Ishikawa (cell line): ENCODE measurements at regions not wholly inside any gene's neighbourhood (a gene's known extent, or its start where the extent isn't known, plus 50 kb on each side); places are given as distances from the start of the nearest gene placed in this dataset.

Source experiments
- CEBPB ChIP-seq: IDR thresholded peaks from 2 replicates; pipeline ENCODE4 v1.6.1; 2012
- CREB1 ChIP-seq: IDR thresholded peaks from 2 replicates; pipeline ENCODE4 v1.6.1; 2012; ENCODE audit warnings: low read depth
- EGR1 ChIP-seq: IDR thresholded peaks from 2 replicates; pipeline ENCODE4 v1.6.1; 2012
- EP300 ChIP-seq: IDR thresholded peaks from 2 replicates; pipeline ENCODE4 v1.6.1; 2012; ENCODE audit warnings: borderline replicate concordance
- FOXM1 ChIP-seq: IDR thresholded peaks from 2 replicates; pipeline ENCODE4 v1.6.1; 2012; ENCODE audit warnings: low read depth, borderline replicate concordance
- MAX ChIP-seq: IDR thresholded peaks from 2 replicates; pipeline ENCODE4 v1.6.1; 2012
- NFIC ChIP-seq: IDR thresholded peaks from 2 replicates; pipeline ENCODE4 v1.6.1; 2012
- RAD21 ChIP-seq: IDR thresholded peaks from 2 replicates; pipeline ENCODE4 v1.6.1; 2012; ENCODE audit warnings: low read depth
- TAF1 ChIP-seq: IDR thresholded peaks from 2 replicates; pipeline ENCODE4 v1.6.1; 2012; ENCODE audit warnings: low read depth, mild to moderate bottlenecking
- TCF12 ChIP-seq: IDR thresholded peaks from 2 replicates; pipeline ENCODE4 v1.6.1; 2012; ENCODE audit warnings: low read depth
- TEAD4 ChIP-seq: IDR thresholded peaks from 2 replicates; pipeline ENCODE4 v1.6.1; 2012
- YY1 ChIP-seq: IDR thresholded peaks from 2 replicates; pipeline ENCODE4 v1.6.1; 2012; ENCODE audit warnings: low read depth
- ZBTB7A ChIP-seq: IDR thresholded peaks from 2 replicates; pipeline ENCODE4 v1.6.1; 2012; ENCODE audit warnings: low read depth
- TF ChIP-seq, protein P1 (sequence below): IDR thresholded peaks from 2 replicates; pipeline ENCODE4 v1.6.1; 2012
- TF ChIP-seq, protein P2 (sequence below): IDR thresholded peaks from 2 replicates; pipeline ENCODE4 v1.6.1; 2012; ENCODE audit warnings: low read depth, mild to moderate bottlenecking

DNA sequence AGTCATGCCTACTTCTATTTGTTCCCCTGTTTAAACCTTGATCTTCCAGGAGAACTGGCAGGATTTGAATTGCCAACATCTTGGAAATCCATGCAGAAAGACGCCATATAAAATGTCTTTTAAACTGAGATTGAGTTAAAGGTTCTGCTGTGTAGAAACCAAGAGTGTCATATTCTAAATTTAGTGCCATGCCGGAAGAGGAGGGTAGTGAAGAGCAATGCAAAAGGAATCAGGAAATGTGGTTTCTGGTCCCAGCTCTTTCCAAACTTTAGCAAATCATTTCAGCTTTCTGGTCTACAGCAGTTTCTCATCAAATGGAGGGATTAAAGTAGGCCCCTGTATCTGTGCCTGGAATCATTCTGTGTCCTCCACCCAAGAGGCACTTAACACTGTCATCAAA lies 85.7 kb downstream of the BTG1 start:
- TF ChIP-seq RAD21 = no peak
- TF ChIP-seq YY1 = no peak
- no peak for TF ChIP-seq CEBPB
- TF ChIP-seq MAX = no peak
- TF ChIP-seq ZBTB7A = no peak
- no peak for TF ChIP-seq EP300
- no peak for TF ChIP-seq FOXM1
- no peak for TF ChIP-seq TEAD4
- TF ChIP-seq, protein P1, sequence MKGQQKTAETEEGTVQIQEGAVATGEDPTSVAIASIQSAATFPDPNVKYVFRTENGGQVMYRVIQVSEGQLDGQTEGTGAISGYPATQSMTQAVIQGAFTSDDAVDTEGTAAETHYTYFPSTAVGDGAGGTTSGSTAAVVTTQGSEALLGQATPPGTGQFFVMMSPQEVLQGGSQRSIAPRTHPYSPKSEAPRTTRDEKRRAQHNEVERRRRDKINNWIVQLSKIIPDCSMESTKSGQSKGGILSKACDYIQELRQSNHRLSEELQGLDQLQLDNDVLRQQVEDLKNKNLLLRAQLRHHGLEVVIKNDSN = no peak
- TF ChIP-seq TCF12 = no peak
- no peak for TF ChIP-seq NFIC
- no peak for TF ChIP-seq TAF1
- no peak for TF ChIP-seq EGR1
- TF ChIP-seq, protein P2, sequence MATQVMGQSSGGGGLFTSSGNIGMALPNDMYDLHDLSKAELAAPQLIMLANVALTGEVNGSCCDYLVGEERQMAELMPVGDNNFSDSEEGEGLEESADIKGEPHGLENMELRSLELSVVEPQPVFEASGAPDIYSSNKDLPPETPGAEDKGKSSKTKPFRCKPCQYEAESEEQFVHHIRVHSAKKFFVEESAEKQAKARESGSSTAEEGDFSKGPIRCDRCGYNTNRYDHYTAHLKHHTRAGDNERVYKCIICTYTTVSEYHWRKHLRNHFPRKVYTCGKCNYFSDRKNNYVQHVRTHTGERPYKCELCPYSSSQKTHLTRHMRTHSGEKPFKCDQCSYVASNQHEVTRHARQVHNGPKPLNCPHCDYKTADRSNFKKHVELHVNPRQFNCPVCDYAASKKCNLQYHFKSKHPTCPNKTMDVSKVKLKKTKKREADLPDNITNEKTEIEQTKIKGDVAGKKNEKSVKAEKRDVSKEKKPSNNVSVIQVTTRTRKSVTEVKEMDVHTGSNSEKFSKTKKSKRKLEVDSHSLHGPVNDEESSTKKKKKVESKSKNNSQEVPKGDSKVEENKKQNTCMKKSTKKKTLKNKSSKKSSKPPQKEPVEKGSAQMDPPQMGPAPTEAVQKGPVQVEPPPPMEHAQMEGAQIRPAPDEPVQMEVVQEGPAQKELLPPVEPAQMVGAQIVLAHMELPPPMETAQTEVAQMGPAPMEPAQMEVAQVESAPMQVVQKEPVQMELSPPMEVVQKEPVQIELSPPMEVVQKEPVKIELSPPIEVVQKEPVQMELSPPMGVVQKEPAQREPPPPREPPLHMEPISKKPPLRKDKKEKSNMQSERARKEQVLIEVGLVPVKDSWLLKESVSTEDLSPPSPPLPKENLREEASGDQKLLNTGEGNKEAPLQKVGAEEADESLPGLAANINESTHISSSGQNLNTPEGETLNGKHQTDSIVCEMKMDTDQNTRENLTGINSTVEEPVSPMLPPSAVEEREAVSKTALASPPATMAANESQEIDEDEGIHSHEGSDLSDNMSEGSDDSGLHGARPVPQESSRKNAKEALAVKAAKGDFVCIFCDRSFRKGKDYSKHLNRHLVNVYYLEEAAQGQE = no peak
- no peak for TF ChIP-seq CREB1

- TF ChIP-seq TEAD4 (no peak), TAF1 (no peak), CREB1 (no peak), NFIC (no peak), YY1 (no peak), CEBPB (no peak), TCF12 (no peak), ZBTB7A (no peak), EGR1 (no peak), EP300 (no peak), MAX (no peak), FOXM1 (no peak), RAD21 (no peak)
- TF ChIP-seq, protein P1 = no peak
- TF ChIP-seq, protein P2 = no peak
Measured at GRCh38 chr12:92058664-92059063, 87.0 kb downstream of the BTG1 start.

DNA sequence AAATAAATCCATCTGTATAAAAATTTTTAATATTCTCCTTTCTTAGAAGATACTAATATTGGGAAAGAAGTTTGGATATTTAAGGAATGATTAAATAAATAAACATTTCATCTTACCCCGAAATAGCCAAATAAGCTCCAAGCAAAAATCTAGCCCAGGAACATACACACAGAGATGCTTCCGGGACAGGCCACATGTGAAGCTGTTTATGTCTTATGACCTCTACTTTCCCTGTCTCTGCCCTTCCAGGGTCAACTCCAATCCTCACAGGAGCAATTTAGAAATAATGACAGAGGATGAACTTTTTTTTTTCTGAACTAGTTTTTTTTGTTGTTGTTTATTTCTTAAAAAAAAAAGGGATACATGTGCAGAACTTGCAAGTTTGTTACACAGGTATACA lies 89.4 kb downstream of the BTG1 start:
- TF ChIP-seq TEAD4 = no peak
- no peak for TF ChIP-seq EGR1
- no peak for TF ChIP-seq NFIC
- TF ChIP-seq TCF12 = no peak
- no peak for TF ChIP-seq YY1
- TF ChIP-seq, protein P1 = no peak
- no peak for TF ChIP-seq RAD21
- TF ChIP-seq FOXM1 = no peak
- TF ChIP-seq MAX = no peak
- TF ChIP-seq ZBTB7A = no peak
- TF ChIP-seq CREB1 = no peak
- no peak for TF ChIP-seq EP300
- TF ChIP-seq, protein P2 = no peak
- no peak for TF ChIP-seq CEBPB
- no peak for TF ChIP-seq TAF1

DNA sequence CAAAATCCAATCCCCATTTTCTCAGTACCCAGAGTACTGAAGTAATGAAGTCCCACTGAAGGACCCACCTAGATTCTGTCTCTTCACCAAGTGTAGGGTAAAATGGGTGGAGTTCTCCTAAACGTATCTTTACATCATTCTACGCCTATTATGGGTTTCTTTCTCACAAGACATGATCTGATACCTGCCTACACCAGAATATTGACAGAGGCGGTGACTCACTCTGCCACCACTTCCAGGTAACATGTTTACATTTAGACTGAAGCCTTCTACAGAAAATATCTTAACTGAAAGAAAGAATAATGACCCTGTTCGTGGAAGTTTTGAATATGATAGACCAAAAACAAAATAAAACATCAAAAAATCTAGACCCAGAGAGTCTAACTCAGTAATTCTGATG lies 89.8 kb downstream of the BTG1 start:
- no peak for TF ChIP-seq EP300
- TF ChIP-seq ZBTB7A = no peak
- TF ChIP-seq, protein P2 = no peak
- TF ChIP-seq NFIC = no peak
- TF ChIP-seq CREB1 = no peak
- no peak for TF ChIP-seq TAF1
- TF ChIP-seq FOXM1 = no peak
- no peak for TF ChIP-seq EGR1
- no peak for TF ChIP-seq YY1
- no peak for TF ChIP-seq TEAD4
- no peak for TF ChIP-seq CEBPB
- TF ChIP-seq RAD21 = no peak
- TF ChIP-seq MAX = no peak
- TF ChIP-seq, protein P1 = no peak
- TF ChIP-seq TCF12 = no peak
